Loucy (cell line): ENCODE measurements at regions not wholly inside any gene's neighbourhood (a gene's known extent, or its start where the extent isn't known, plus 50 kb on each side); places are given as distances from the start of the nearest gene placed in this dataset.

ENCODE experiments used
- H2AFZ ChIP-seq: fragments of 200-600 bp; sonication (generic); 2 replicates; pipeline ENCODE4 v1.6.0; 2016; ENCODE audit warnings: antibody characterized with exemption, mild to moderate bottlenecking, low read length, moderate library complexity
- H3F3A ChIP-seq: fragments of 200-600 bp; 2 replicates; pipeline ENCODE4 v1.6.0; 2016; ENCODE audit warnings: antibody characterized with exemption, low read depth, mild to moderate bottlenecking
- H3K27me3 ChIP-seq: fragments of 200-600 bp; sonication (generic); 2 replicates; pipeline ENCODE4 v1.6.1; 2014; ENCODE audit warnings: low read length, mild to moderate bottlenecking; ENCODE audit not compliant: insufficient read depth, poor library complexity, severe bottlenecking
- H3K36me3 ChIP-seq: fragments of 200-600 bp; sonication (generic); 2 replicates; pipeline ENCODE4 v1.6.1; 2016; ENCODE audit warnings: low read length; ENCODE audit not compliant: insufficient read depth
- H3K4me1 ChIP-seq: fragments of 200-600 bp; sonication (generic); 2 replicates; pipeline ENCODE4 v1.5.1; 2014; ENCODE audit warnings: low read length, mild to moderate bottlenecking; ENCODE audit not compliant: insufficient read depth, poor library complexity, severe bottlenecking
- H3K4me2 ChIP-seq: fragments of 200-600 bp; sonication (generic); 2 replicates; pipeline ENCODE4 v1.6.0; 2014; ENCODE audit warnings: antibody characterized with exemption, low read length, low read depth, mild to moderate bottlenecking; ENCODE audit not compliant: poor library complexity, severe bottlenecking
- H3K4me3 ChIP-seq: fragments of 200-600 bp; sonication (generic); 2 replicates; pipeline ENCODE4 v1.5.1; 2014; ENCODE audit warnings: low read length, mild to moderate bottlenecking, mixed read lengths; ENCODE audit not compliant: poor library complexity, severe bottlenecking
- H3K79me2 ChIP-seq: fragments of 200-600 bp; sonication (generic); 2 replicates; pipeline ENCODE4 v1.6.1; 2014; ENCODE audit warnings: low read length; ENCODE audit not compliant: insufficient read depth
- H3K9ac ChIP-seq: fragments of 200-600 bp; sonication (generic); 2 replicates; pipeline ENCODE4 v1.6.0; 2014; ENCODE audit warnings: mild to moderate bottlenecking, low read depth, low read length, moderate library complexity; ENCODE audit not compliant: poor library complexity, severe bottlenecking
- H3K9me2 ChIP-seq: fragments of 200-600 bp; sonication (generic); replicated peaks from 2 replicates; pipeline ENCODE4 v1.6.1; 2016; ENCODE audit warnings: low read depth, low read length, mixed read lengths
- H3K9me3 ChIP-seq: fragments of 200-600 bp; sonication (generic); 2 replicates; pipeline ENCODE4 v1.6.1; 2014; ENCODE audit warnings: mild to moderate bottlenecking, antibody characterized with exemption, low read length, low read depth; ENCODE audit not compliant: insufficient read depth
- H4K20me1 ChIP-seq: fragments of 200-600 bp; sonication (generic); 2 replicates; pipeline ENCODE4 v1.6.0; 2014; ENCODE audit warnings: antibody characterized with exemption, low read length, mild to moderate bottlenecking; ENCODE audit not compliant: insufficient read depth, poor library complexity, severe bottlenecking
- EZH2phosphoT487 ChIP-seq: fragments of 200-600 bp; IDR thresholded peaks from 2 replicates; pipeline ENCODE4 v1.6.1; 2018; ENCODE audit warnings: antibody characterized with exemption, mild to moderate bottlenecking, moderate library complexity, borderline replicate concordance
- TF ChIP-seq, protein P1 (sequence below): fragments of 200-600 bp; sonication (generic); conservative IDR thresholded peaks from 2 replicates; pipeline ENCODE4 v1.5.1; 2014; ENCODE audit warnings: mild to moderate bottlenecking, antibody characterized with exemption, low read length

DNA sequence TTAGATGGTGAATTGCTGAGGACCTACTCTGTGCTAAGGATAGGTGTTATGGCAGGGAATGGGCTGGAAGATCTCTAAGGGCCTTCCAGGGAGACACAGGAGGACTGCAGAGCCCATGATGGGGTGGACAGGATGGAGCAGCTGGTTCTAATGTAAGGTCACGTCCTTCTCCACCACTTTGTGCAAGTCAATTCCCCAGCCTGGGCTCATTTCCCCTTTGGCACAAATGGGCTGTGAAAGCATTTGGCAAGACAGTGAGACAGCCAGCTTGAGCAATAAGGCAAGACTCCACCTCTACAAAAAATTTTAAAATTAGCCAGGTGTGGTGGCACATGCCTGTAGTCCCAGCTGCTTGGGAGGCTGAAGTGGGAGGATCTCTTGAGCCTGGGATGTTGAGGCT, 81.4 kb upstream of the THY1 start:
- Histone ChIP-seq H3K9me3 (no peaks in the 10 kb centered on the region; the same call in 1 of the 2 replicates), H3K9me2 (no peaks in the 10 kb centered on the region), H3K27me3 (no peaks in the 10 kb centered on the region), H3K4me1 (no peaks in the 10 kb centered on the region), H4K20me1 (no peaks in the 10 kb centered on the region), H2AFZ (no peak overlapping the region), H3K36me3 (no peaks in the 10 kb centered on the region), H3K9ac (no peak overlapping the region), H3F3A (no peaks in the 10 kb centered on the region), H3K4me3 (no peak overlapping the region), H3K79me2 (no peaks in the 10 kb centered on the region), H3K4me2 (no peak overlapping the region)
- no peak for TF ChIP-seq EZH2phosphoT487
- TF ChIP-seq, protein P1, sequence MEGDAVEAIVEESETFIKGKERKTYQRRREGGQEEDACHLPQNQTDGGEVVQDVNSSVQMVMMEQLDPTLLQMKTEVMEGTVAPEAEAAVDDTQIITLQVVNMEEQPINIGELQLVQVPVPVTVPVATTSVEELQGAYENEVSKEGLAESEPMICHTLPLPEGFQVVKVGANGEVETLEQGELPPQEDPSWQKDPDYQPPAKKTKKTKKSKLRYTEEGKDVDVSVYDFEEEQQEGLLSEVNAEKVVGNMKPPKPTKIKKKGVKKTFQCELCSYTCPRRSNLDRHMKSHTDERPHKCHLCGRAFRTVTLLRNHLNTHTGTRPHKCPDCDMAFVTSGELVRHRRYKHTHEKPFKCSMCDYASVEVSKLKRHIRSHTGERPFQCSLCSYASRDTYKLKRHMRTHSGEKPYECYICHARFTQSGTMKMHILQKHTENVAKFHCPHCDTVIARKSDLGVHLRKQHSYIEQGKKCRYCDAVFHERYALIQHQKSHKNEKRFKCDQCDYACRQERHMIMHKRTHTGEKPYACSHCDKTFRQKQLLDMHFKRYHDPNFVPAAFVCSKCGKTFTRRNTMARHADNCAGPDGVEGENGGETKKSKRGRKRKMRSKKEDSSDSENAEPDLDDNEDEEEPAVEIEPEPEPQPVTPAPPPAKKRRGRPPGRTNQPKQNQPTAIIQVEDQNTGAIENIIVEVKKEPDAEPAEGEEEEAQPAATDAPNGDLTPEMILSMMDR = no peak

DNA sequence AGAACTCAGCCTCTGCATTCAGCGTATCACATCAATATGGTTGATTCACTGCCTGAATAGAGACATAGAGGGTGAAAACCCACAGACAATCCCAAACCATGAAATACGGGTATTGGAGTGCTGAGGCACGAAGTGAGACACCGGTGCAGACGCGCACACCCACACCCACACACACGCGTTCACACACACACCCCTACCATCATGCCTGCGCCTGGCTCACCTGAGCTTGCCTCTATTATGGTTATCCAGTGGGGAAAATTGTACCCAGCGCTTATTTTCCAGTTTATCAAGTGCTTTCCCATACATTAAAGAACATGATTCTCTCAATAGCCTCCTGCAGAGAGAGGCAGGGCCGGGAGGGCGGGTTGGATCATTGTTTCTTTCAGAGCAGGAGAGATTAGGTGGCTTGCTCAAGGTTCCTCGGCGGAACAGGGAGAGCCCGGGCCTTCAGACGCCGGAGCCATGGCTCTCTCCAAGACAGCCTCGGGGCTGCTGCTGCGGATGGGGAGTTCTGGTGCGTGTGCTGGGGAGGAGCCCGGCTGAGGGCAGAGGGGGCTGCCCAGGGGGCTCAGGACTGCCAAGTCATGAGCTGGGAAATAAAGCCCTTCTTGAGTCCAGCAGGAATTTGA, 78.9 kb upstream of the THY1 start:
- H3K27me3 ChIP-seq = no peaks in the 10 kb centered on the region
- H3K79me2 ChIP-seq = no peaks in the 10 kb centered on the region
- H3K36me3 ChIP-seq = no peaks in the 10 kb centered on the region
- no peaks in the 10 kb centered on the region for H3K9me2 ChIP-seq
- no peak overlapping the region for H3K4me3 ChIP-seq
- no peaks in the 10 kb centered on the region; the same call in 1 of the 2 replicates for H3K9me3 ChIP-seq
- no peaks in the 10 kb centered on the region for H3K4me1 ChIP-seq
- no peaks in the 10 kb centered on the region for H4K20me1 ChIP-seq
- TF ChIP-seq, protein P1 = no peak
- TF ChIP-seq EZH2phosphoT487 = no peak
- H3K4me2 ChIP-seq = no peak overlapping the region
- no peaks in the 10 kb centered on the region for H3F3A ChIP-seq
- H3K9ac ChIP-seq = no peak overlapping the region
- H2AFZ ChIP-seq = no peak overlapping the region

DNA sequence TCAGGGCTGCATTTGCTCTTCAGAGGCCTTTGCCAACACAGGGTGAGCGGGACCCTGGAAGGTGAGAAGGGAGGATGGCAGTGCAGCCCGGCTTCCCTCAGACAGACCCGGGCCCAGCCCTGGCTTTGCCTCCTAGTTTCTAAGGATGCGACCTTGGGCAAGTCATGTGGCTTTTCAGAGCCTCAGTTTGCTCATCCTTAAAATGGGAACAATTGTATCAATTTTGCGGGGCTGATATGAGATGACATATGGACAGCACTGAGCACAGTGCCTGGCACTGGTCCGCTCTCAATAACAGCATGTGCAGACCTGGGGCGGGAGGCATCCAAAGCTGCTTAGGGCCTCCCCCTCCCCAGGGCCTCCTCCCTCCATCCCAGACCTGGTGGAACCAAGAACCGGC, 74.7 kb upstream of the THY1 start:
- H3K4me1 ChIP-seq = no peaks in the 10 kb centered on the region
- H4K20me1 ChIP-seq = no peaks in the 10 kb centered on the region
- no peaks in the 10 kb centered on the region for H3K9me3 ChIP-seq
- H3K27me3 ChIP-seq = no peaks in the 10 kb centered on the region
- H2AFZ ChIP-seq = no peak overlapping the region
- H3K4me3 ChIP-seq = no peak overlapping the region
- TF ChIP-seq, protein P1 = no peak
- TF ChIP-seq EZH2phosphoT487 = no peak
- H3K79me2 ChIP-seq = no peaks in the 10 kb centered on the region
- no peaks in the 10 kb centered on the region for H3F3A ChIP-seq
- H3K9me2 ChIP-seq = no peaks in the 10 kb centered on the region
- no peaks in the 10 kb centered on the region for H3K36me3 ChIP-seq
- no peak overlapping the region for H3K9ac ChIP-seq
- no peak overlapping the region for H3K4me2 ChIP-seq
